Brain microvascular endothelial cell (primary cell): ENCODE measurements at regions not wholly inside any gene's neighbourhood (a gene's known extent, or its start where the extent isn't known, plus 50 kb on each side); places are given as distances from the start of the nearest gene placed in this dataset.

Experiments
- DNase-seq: peaks from one replicate; pipeline ENCODE4 v3.0.0-alpha.2; 2020
- H3K27ac ChIP-seq: fragments of 250-450 bp; sonication (Bioruptor Pico); 2 replicates; pipeline ENCODE4 v1.5.1; 2020; ENCODE audit warnings: mild to moderate bottlenecking, moderate library complexity
- H3K27me3 ChIP-seq: fragments of 250-450 bp; sonication (Bioruptor Pico); replicated peaks from 2 replicates; pipeline ENCODE4 v1.5.1; 2020; ENCODE audit warnings: mild to moderate bottlenecking
- H3K36me3 ChIP-seq: fragments of 250-450 bp; sonication (Bioruptor Pico); replicated peaks from 2 replicates; pipeline ENCODE4 v1.5.1; 2020; ENCODE audit warnings: mild to moderate bottlenecking
- H3K4me3 ChIP-seq: 2 replicates; pipeline ENCODE4 v1.5.1; 2011; ENCODE audit warnings: low read depth, mild to moderate bottlenecking, control low read depth, low read length, moderate library complexity
- in situ Hi-C: cut with HindIII; loops from 2 replicates; pipeline ENCODE4 v1.10.0; 2017; ENCODE audit warnings: low sequenced_read_pairs, low pct_ligation_motif_present
- TF ChIP-seq, protein P1 (sequence below): IDR thresholded peaks from 2 replicates; pipeline ENCODE4 v1.5.1; 2011; ENCODE audit warnings: low read depth, mild to moderate bottlenecking, moderate library complexity, low read length, control low read depth, inconsistent platforms; ENCODE audit errors: missing control alignments

DNA sequence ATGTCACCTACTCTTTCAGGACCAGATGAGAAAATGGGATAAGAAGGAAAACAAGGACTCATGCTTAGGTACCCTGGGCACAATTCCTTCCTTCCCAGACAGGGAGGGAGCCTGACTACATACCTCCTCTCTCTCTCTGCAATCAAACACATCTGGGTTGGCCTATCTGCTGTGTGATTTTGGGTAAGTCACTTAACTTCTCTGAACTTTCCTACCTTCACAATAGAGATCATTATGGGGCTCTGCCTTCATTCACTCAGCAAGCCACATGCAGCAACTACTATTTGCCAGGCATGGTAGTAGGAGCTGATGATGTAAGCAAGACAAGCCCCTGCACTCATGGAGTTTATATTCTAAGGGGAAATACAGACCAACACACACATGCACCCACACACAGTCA is 251.2 kb downstream of the SHQ1 start:
- Histone ChIP-seq H3K27ac (no peak overlapping the region), H3K36me3 (no peaks in the 10 kb centered on the region), H3K27me3 (peaks cover 2% of the 10 kb centered on the region), H3K4me3 (no peak overlapping the region)
- in situ Hi-C loops, result no loop called here
- TF ChIP-seq, protein P1, sequence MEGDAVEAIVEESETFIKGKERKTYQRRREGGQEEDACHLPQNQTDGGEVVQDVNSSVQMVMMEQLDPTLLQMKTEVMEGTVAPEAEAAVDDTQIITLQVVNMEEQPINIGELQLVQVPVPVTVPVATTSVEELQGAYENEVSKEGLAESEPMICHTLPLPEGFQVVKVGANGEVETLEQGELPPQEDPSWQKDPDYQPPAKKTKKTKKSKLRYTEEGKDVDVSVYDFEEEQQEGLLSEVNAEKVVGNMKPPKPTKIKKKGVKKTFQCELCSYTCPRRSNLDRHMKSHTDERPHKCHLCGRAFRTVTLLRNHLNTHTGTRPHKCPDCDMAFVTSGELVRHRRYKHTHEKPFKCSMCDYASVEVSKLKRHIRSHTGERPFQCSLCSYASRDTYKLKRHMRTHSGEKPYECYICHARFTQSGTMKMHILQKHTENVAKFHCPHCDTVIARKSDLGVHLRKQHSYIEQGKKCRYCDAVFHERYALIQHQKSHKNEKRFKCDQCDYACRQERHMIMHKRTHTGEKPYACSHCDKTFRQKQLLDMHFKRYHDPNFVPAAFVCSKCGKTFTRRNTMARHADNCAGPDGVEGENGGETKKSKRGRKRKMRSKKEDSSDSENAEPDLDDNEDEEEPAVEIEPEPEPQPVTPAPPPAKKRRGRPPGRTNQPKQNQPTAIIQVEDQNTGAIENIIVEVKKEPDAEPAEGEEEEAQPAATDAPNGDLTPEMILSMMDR, result no peak
- no peak for DNase-seq

DNA sequence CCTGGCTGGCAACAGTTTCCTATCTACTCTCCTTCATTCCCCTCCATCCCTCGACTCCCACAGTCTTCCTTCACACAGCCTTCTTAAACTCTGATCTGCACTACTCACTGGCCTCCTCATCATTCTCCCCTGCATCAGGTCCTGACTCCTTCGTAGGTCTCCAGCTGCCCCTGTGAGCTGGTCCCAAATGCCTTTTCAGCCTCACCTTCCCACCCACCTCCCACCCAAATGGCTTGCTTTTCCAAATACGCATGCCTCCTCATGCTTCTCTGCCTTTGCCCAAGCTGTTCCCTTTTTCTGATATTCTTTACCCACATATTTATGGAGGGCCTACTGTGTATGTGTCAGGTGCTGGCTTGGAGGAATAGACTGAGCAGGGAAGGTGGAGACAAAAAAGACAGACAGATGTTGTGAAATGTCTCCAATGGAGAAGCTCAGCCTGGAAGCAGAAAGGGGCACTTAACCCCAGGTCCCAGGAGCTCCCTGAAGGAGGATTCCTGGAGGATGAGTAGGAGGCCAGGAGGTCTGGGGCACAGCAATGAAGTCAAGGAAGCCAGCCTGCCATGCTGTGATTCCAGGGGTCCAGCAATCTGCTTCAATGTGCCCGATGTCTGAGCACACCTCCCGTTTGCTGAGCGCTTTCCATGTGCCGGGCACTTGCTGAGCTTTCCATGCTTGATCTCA is 252.2 kb downstream of the SHQ1 start:
- Histone ChIP-seq H3K27me3 (peaks cover 2% of the 10 kb centered on the region), H3K4me3 (no peak overlapping the region), H3K36me3 (no peaks in the 10 kb centered on the region), H3K27ac (no peak overlapping the region)
- in situ Hi-C loops, result no loop called here
- TF ChIP-seq, protein P1, result no peak
- DNase-seq, result no peak

DNA sequence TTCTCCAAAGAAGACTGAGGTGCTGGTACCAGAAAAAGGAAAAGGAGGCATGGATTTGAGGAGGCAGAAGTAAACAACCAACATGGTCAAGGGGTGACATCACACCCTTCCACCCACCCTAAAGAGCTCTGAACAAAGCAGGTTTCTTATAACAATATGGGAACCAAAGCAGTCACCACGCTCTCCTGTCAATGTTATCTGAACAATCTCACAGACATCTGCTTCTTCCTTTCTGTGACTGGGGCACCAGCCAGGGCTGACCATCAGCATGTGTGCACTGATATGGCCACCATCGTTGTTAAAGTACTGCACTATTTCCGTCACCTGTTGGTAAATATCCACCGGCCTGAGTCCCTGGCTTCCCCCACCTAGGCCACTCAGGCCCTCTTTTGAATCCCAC is 252.9 kb downstream of the SHQ1 start:
- Histone ChIP-seq H3K36me3 (no peaks in the 10 kb centered on the region), H3K4me3 (no peak overlapping the region), H3K27me3 (no peaks in the 10 kb centered on the region), H3K27ac (no peak overlapping the region)
- in situ Hi-C loops, result no loop called here
- DNase-seq, result no peak
- TF ChIP-seq, protein P1, result no peak

DNA sequence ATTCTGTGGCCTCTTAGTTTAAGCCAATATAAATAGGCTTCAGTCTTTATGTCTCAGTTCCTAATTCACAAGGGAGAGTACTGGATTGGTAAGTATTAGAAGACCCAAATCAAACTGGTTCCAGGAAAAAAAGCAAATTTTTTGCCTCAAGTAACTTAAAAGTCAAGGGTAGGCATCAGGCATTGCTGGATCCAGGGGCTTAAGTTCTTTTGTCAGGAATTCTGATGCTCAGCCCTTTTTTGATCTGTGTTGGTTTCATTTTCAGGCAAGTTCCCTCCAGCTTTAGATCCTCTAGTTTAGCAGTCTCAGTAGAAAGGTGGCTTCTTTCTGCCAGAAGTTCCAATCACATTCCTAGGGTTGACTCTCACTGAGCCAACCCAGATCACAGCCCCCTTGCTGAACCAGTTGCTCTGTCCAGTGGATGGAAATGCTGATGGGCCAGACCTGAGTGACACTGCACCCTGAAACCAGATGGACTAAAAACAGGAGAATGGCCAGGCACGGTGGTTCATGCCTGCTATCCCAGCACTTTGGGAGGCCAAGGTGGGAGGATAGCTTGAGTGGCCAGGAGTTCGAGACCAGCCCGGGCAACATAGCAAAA is 253.5 kb downstream of the SHQ1 start:
- no peak overlapping the region for H3K27ac ChIP-seq
- no peaks in the 10 kb centered on the region for H3K36me3 ChIP-seq
- H3K27me3 ChIP-seq, result no peaks in the 10 kb centered on the region
- DNase-seq, result no peak
- H3K4me3 ChIP-seq, result no peak overlapping the region
- in situ Hi-C loops, result no loop called here
- TF ChIP-seq, protein P1, result no peak

DNA sequence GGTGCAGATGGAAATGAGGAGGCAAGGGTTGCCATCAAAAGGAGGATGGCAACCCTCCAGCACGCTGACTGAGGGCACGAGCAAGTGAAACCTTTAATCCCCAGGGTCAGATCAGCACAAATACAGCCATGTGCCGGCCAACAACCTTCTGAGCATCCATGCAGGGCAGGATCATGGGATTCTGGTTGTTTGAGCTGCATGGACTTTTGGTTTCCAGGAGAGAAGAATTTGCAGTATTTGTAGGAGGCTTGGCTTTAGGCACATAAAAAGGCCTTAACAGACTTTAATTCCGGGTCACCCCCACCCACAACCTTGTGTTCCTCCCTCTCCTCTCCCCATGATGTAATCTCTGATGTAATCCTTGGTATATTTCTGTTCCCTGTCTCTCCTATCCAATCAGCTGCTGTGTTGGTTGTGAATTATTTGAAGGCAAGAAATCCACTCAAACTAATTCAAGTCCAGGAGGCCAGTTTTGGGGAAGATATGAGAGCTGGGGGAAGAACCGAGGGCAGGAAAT is 254.3 kb downstream of the SHQ1 start:
- in situ Hi-C loops, result no loop called here
- H3K36me3 ChIP-seq, result no peaks in the 10 kb centered on the region
- no peak overlapping the region for H3K27ac ChIP-seq
- no peaks in the 10 kb centered on the region for H3K27me3 ChIP-seq
- H3K4me3 ChIP-seq, result no peak overlapping the region
- TF ChIP-seq, protein P1, result no peak
- no peak for DNase-seq
